Neural cell (in vitro differentiated cells): ENCODE measurements at regions not wholly inside any gene's neighbourhood (a gene's known extent, or its start where the extent isn't known, plus 50 kb on each side); places are given as distances from the start of the nearest gene placed in this dataset.

Experiments
- H2AFZ ChIP-seq: fragments of 200-600, 300-800 bp; sonication (generic), shearing (Covaris generic); 2 replicates; pipeline ENCODE4 v1.6.0; 2014; ENCODE audit warnings: low read depth, mild to moderate bottlenecking, antibody characterized with exemption, low read length, moderate library complexity
- H3F3A ChIP-seq: fragments of 200-600 bp; shearing (Covaris generic); 2 replicates; pipeline ENCODE4 v1.6.1; 2016; ENCODE audit warnings: mild to moderate bottlenecking, moderate library complexity, mixed read lengths, antibody characterized with exemption, low read length; ENCODE audit not compliant: insufficient read depth, poor library complexity, severe bottlenecking
- H3K27ac ChIP-seq: fragments of 200-600, 300-800 bp; sonication (generic), shearing (Covaris generic); 2 replicates; pipeline ENCODE4 v1.5.1; 2014; ENCODE audit warnings: mild to moderate bottlenecking, low read length, moderate library complexity
- H3K27me3 ChIP-seq: fragments of 300-800, 200-600 bp; sonication (generic), shearing (Covaris generic); 2 replicates; pipeline ENCODE4 v1.6.0; 2014; ENCODE audit warnings: mild to moderate bottlenecking, low read depth, low read length, moderate library complexity; ENCODE audit not compliant: insufficient read depth
- H3K36me3 ChIP-seq: fragments of 300-800, 200-600 bp; sonication (generic), shearing (Covaris generic); 2 replicates; pipeline ENCODE4 v1.5.1; 2014; ENCODE audit warnings: mild to moderate bottlenecking, antibody characterized with exemption, low read length, moderate library complexity; ENCODE audit not compliant: insufficient read depth
- H3K4me2 ChIP-seq: fragments of 300-800, 200-600 bp; sonication (generic), shearing (Covaris generic); 2 replicates; pipeline ENCODE4 v1.6.0; 2014; ENCODE audit warnings: mild to moderate bottlenecking, low read length
- H3K4me3 ChIP-seq: fragments of 300-800, 200-600 bp; sonication (generic), shearing (Covaris generic); 2 replicates; pipeline ENCODE4 v1.5.1; 2014; ENCODE audit warnings: mild to moderate bottlenecking, low read length, moderate library complexity
- H3K79me2 ChIP-seq: fragments of 200-600 bp; shearing (Covaris generic); replicated peaks from 2 replicates; pipeline ENCODE4 v1.6.0; 2014; ENCODE audit warnings: mild to moderate bottlenecking, low read length, moderate library complexity; ENCODE audit not compliant: insufficient read depth
- H3K9ac ChIP-seq: fragments of 300-800, 200-600 bp; sonication (generic), shearing (Covaris generic); 2 replicates; pipeline ENCODE4 v1.6.1; 2016; ENCODE audit warnings: mild to moderate bottlenecking, low read length, mixed read lengths
- H3K9me2 ChIP-seq: fragments of 200-600 bp; shearing (Covaris generic); 2 replicates; pipeline ENCODE4 v1.6.1; 2016; ENCODE audit warnings: mild to moderate bottlenecking, low read length, mixed read lengths; ENCODE audit not compliant: insufficient read depth
- H3K9me3 ChIP-seq: fragments of 200-600, 300-800 bp; sonication (generic), shearing (Covaris generic); 2 replicates; pipeline ENCODE4 v1.6.1; 2016; ENCODE audit warnings: mild to moderate bottlenecking, mixed run types, low read length, moderate library complexity, mixed read lengths
- H4K20me1 ChIP-seq: fragments of 200-600 bp; shearing (Covaris generic); 2 replicates; pipeline ENCODE4 v1.6.1; 2016; ENCODE audit warnings: mild to moderate bottlenecking, mixed run types; ENCODE audit not compliant: insufficient read depth
- CTCF ChIP-seq: fragments of 450-650 bp; IDR thresholded peaks from 2 replicates; pipeline ENCODE4 v1.5.1; 2014; ENCODE audit warnings: antibody characterized with exemption, mild to moderate bottlenecking, moderate library complexity; ENCODE audit not compliant: poor library complexity, severe bottlenecking
- EP300 ChIP-seq: fragments of 450-650 bp; conservative IDR thresholded peaks from 2 replicates; pipeline ENCODE4 v1.6.1; 2014; ENCODE audit warnings: antibody characterized with exemption, mild to moderate bottlenecking, moderate library complexity; ENCODE audit not compliant: poor library complexity, severe bottlenecking
- EZH2 ChIP-seq: fragments of 200-600, 300-800 bp; shearing (Covaris generic), sonication (generic); IDR thresholded peaks from 2 replicates; pipeline ENCODE4 v1.6.1; 2014; ENCODE audit warnings: antibody characterized with exemption, low read length, borderline replicate concordance, mild to moderate bottlenecking; ENCODE audit not compliant: insufficient read depth, poor library complexity, severe bottlenecking
- MXI1 ChIP-seq: fragments of 450-650 bp; conservative IDR thresholded peaks from 2 replicates; pipeline ENCODE4 v1.6.1; 2014; ENCODE audit warnings: antibody characterized with exemption, mild to moderate bottlenecking; ENCODE audit not compliant: poor library complexity, severe bottlenecking
- POLR2AphosphoS5 ChIP-seq: IDR thresholded peaks from 2 replicates; pipeline ENCODE4 v1.6.1; 2012
- RAD21 ChIP-seq: fragments of 450-650 bp; conservative IDR thresholded peaks from 2 replicates; pipeline ENCODE4 v1.6.1; 2014; ENCODE audit warnings: antibody characterized with exemption, mild to moderate bottlenecking, moderate library complexity
- REST ChIP-seq: IDR thresholded peaks from 2 replicates; pipeline ENCODE4 v1.6.1; 2012; ENCODE audit warnings: borderline replicate concordance
- SMC3 ChIP-seq: fragments of 450-650 bp; conservative IDR thresholded peaks from 2 replicates; pipeline ENCODE4 v1.6.1; 2014; ENCODE audit warnings: antibody characterized with exemption, mild to moderate bottlenecking, moderate library complexity; ENCODE audit not compliant: poor library complexity
- TAF1 ChIP-seq: IDR thresholded peaks from 2 replicates; pipeline ENCODE4 v1.6.1; 2012; ENCODE audit warnings: low read depth

- Histone ChIP-seq H3K9ac (no peak overlapping the region), H3K9me3 (no peaks in the 10 kb centered on the region), H4K20me1 (no peaks in the 10 kb centered on the region), H3K27ac (no peak overlapping the region), H3K4me2 (no peak overlapping the region), H2AFZ (no peak overlapping the region), H3F3A (no peaks in the 10 kb centered on the region), H3K36me3 (no peaks in the 10 kb centered on the region), H3K4me3 (no peak overlapping the region), H3K9me2 (no peaks in the 10 kb centered on the region), H3K27me3 (no peaks in the 10 kb centered on the region), H3K79me2 (no peaks in the 10 kb centered on the region)
- no peak for TF ChIP-seq TAF1
- no peak for TF ChIP-seq EZH2
- TF ChIP-seq RAD21, result no peak
- no peak for TF ChIP-seq MXI1
- no peak for TF ChIP-seq SMC3
Observed at GRCh38 chr5:39750661-39751060, 325.9 kb upstream of the DAB2 start.

GRCh38 chr5:39742916-39743315 lies 318.1 kb upstream of the DAB2 start:
- no peaks in the 10 kb centered on the region for H3K36me3 ChIP-seq
- H3K9ac ChIP-seq, result no peak overlapping the region
- no peaks in the 10 kb centered on the region for H3K9me3 ChIP-seq
- H2AFZ ChIP-seq, result no peak overlapping the region
- no peaks in the 10 kb centered on the region for H3K9me2 ChIP-seq
- no peak overlapping the region for H3K27ac ChIP-seq
- H3F3A ChIP-seq, result no peaks in the 10 kb centered on the region
- no peaks in the 10 kb centered on the region for H3K27me3 ChIP-seq
- no peak overlapping the region for H3K4me3 ChIP-seq
- H3K4me2 ChIP-seq, result no peak overlapping the region
- TF ChIP-seq EP300 (no peak), REST (no peak), RAD21 (no peak), POLR2AphosphoS5 (no peak), SMC3 (no peak), MXI1 (no peak), EZH2 (no peak), TAF1 (no peak), CTCF (no peak)
- H4K20me1 ChIP-seq, result no peaks in the 10 kb centered on the region
- no peaks in the 10 kb centered on the region for H3K79me2 ChIP-seq

- Histone ChIP-seq H3K9ac (no peak overlapping the region), H3K36me3 (no peaks in the 10 kb centered on the region), H3K4me2 (no peak overlapping the region), H3K79me2 (no peaks in the 10 kb centered on the region), H3F3A (no peaks in the 10 kb centered on the region), H3K4me3 (no peak overlapping the region), H3K27me3 (no peaks in the 10 kb centered on the region), H3K27ac (no peak overlapping the region), H3K9me3 (no peaks in the 10 kb centered on the region), H2AFZ (no peak overlapping the region), H4K20me1 (no peaks in the 10 kb centered on the region), H3K9me2 (no peaks in the 10 kb centered on the region)
- TF ChIP-seq MXI1 (no peak), RAD21 (no peak), TAF1 (no peak), SMC3 (no peak)
Observed at GRCh38 chr5:39740404-39740803, 315.6 kb upstream of the DAB2 start.
